ENCODE measurements at regions not wholly inside any gene's neighbourhood (a gene's known extent, or its start where the extent isn't known, plus 50 kb on each side); places are given as distances from the start of the nearest gene placed in this dataset.

DNA sequence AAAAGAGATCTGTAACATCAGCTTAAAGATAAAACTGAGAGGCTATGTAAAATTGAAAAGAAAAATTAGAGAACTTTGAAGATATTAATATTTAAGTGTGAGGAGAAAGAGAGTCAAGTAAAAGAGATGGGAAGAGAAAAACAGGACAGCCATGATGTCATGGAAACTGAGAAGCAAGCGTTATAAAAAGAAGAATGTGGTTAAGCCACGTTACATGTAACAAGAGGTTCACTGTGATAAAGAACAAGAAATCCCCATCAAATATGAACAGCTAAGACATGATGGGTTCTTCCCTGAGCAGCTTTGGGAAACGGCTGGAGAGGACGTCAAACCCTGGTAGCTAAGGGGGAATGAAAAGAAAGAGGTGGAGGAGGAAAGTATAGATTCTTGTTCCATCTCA, 1269.3 kb upstream of the TENM3 start:
- Histone ChIP-seq H3K9me3 (replicated peaks in 1 of 2; ENCODE audit: control insufficient read depth in 1 of 2, insufficient read depth in 1 of 2, low read length in 2 of 2) (no peaks in the 10 kb centered on the region), H4K20me1 (ENCODE audit: insufficient read depth, low read length) (no peaks in the 10 kb centered on the region), H3K4me3 (replicated peaks in 1 of 3; ENCODE audit: low read depth in 2 of 3, low read length in 3 of 3) (no peak overlapping the region), H3K27me3 (ENCODE audit: control insufficient read depth in 2 of 2, insufficient read depth in 2 of 2, low read length in 2 of 2) (no peaks in the 10 kb centered on the region), H3K36me3 (replicated peaks in 1 of 2; ENCODE audit: control insufficient read depth in 1 of 2, insufficient read depth in 2 of 2, low read length in 2 of 2) (no peaks in the 10 kb centered on the region), H3K4me2 (replicated peaks; ENCODE audit: extremely low read depth, low read length, poor library complexity, severe bottlenecking) (no peak overlapping the region), H3K27ac (ENCODE audit: low read depth in 1 of 2, low read length in 2 of 2) (no peak overlapping the region), H3K4me1 (ENCODE audit: control insufficient read depth in 1 of 2, insufficient read depth in 2 of 2, low read length in 2 of 2) (no peaks in the 10 kb centered on the region), H3K9ac (ENCODE audit: insufficient read depth, low read length, poor library complexity, severe bottlenecking) (no peak overlapping the region), H3K79me2 (ENCODE audit: insufficient read depth, low read length) (no peaks in the 10 kb centered on the region), H2AFZ (ENCODE audit: insufficient read depth, low read depth, low read length, poor library complexity, severe bottlenecking) (no peak overlapping the region)
- Mint-ChIP-seq H3K27ac (no peak overlapping the region), H3K4me1 (no peaks in the 10 kb centered on the region), H3K9me3 (peaks cover 0 to 3% (median 0%) of the 10 kb centered on the region in 7 donors), H3K36me3 (no peaks in the 10 kb centered on the region), H3K27me3 (ENCODE audit: low read depth in 3 of 3) (no peaks in the 10 kb centered on the region), H3K4me3 (no peak overlapping the region)
- no CpG with 5 or more reads among the region's 4 CpGs for WGBS (ENCODE audit: insufficient coverage)
- TF ChIP-seq, protein P1, sequence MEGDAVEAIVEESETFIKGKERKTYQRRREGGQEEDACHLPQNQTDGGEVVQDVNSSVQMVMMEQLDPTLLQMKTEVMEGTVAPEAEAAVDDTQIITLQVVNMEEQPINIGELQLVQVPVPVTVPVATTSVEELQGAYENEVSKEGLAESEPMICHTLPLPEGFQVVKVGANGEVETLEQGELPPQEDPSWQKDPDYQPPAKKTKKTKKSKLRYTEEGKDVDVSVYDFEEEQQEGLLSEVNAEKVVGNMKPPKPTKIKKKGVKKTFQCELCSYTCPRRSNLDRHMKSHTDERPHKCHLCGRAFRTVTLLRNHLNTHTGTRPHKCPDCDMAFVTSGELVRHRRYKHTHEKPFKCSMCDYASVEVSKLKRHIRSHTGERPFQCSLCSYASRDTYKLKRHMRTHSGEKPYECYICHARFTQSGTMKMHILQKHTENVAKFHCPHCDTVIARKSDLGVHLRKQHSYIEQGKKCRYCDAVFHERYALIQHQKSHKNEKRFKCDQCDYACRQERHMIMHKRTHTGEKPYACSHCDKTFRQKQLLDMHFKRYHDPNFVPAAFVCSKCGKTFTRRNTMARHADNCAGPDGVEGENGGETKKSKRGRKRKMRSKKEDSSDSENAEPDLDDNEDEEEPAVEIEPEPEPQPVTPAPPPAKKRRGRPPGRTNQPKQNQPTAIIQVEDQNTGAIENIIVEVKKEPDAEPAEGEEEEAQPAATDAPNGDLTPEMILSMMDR (IDR thresholded peaks at IDR 0.05), result no peak
- no peak for DNase-seq
- intact Hi-C loops (cut with micrococcal nuclease), result no loop called here

DNA sequence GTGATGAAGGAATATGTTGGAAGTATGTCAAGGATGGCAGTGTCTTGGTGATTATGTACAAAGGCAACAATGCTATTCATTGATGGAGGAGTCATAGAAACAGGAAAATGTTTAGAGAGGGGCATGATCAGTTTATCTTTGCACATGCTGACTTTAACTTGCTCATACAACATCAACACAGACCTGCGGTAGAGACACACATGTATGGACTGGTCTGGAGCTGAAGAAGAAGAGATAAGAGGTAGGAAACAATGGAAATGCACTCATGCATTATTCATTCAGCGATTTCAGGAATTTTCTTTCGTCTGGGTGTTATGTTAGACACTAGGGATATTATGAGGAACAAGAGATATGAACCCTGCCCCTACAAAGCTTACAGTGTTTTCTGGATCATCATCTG, 1252.3 kb upstream of the TENM3 start:
- Mint-ChIP-seq H3K9me3 (peaks cover 0 to 3% (median 0%) of the 10 kb centered on the region in 7 donors), H3K4me3 (no peak overlapping the region), H3K27ac (no peak overlapping the region), H3K36me3 (no peaks in the 10 kb centered on the region), H3K4me1 (no peaks in the 10 kb centered on the region), H3K27me3 (ENCODE audit: low read depth in 3 of 3) (no peaks in the 10 kb centered on the region)
- no peaks in the 10 kb centered on the region for H3K79me2 ChIP-seq (ENCODE audit: insufficient read depth, low read length)
- no peak for DNase-seq
- TF ChIP-seq, protein P1 (IDR thresholded peaks at IDR 0.05), result no peak
- no peak overlapping the region for H3K9ac ChIP-seq (ENCODE audit: insufficient read depth, low read length, poor library complexity, severe bottlenecking)
- no peaks in the 10 kb centered on the region for H3K27me3 ChIP-seq (ENCODE audit: control insufficient read depth in 2 of 2, insufficient read depth in 2 of 2, low read length in 2 of 2)
- no peaks in the 10 kb centered on the region for H3K36me3 ChIP-seq (replicated peaks in 1 of 2; ENCODE audit: control insufficient read depth in 1 of 2, insufficient read depth in 2 of 2, low read length in 2 of 2)
- no peaks in the 10 kb centered on the region for H3K4me1 ChIP-seq (ENCODE audit: control insufficient read depth in 1 of 2, insufficient read depth in 2 of 2, low read length in 2 of 2)
- WGBS (ENCODE audit: insufficient coverage), result no CpG with 5 or more reads among the region's 3 CpGs
- no peak overlapping the region for H3K4me3 ChIP-seq (replicated peaks in 1 of 3; ENCODE audit: low read depth in 2 of 3, low read length in 3 of 3)
- no peak overlapping the region for H3K4me2 ChIP-seq (replicated peaks; ENCODE audit: extremely low read depth, low read length, poor library complexity, severe bottlenecking)
- H4K20me1 ChIP-seq (ENCODE audit: insufficient read depth, low read length), result no peaks in the 10 kb centered on the region
- no peak overlapping the region for H2AFZ ChIP-seq (ENCODE audit: insufficient read depth, low read depth, low read length, poor library complexity, severe bottlenecking)
- intact Hi-C loops (cut with micrococcal nuclease), result no loop called here
- H3K9me3 ChIP-seq (replicated peaks in 1 of 2; ENCODE audit: control insufficient read depth in 1 of 2, insufficient read depth in 1 of 2, low read length in 2 of 2), result no peaks in the 10 kb centered on the region
- H3K27ac ChIP-seq (ENCODE audit: low read depth in 1 of 2, low read length in 2 of 2), result no peak overlapping the region

Measured in CD14-positive monocyte (primary cell).